ENCODE measurements at regions not wholly inside any gene's neighbourhood (a gene's known extent, or its start where the extent isn't known, plus 50 kb on each side); places are given as distances from the start of the nearest gene placed in this dataset.
A peak's percentile ranks its signal among the peaks of the same experiment; 100 is the strongest.

DNA sequence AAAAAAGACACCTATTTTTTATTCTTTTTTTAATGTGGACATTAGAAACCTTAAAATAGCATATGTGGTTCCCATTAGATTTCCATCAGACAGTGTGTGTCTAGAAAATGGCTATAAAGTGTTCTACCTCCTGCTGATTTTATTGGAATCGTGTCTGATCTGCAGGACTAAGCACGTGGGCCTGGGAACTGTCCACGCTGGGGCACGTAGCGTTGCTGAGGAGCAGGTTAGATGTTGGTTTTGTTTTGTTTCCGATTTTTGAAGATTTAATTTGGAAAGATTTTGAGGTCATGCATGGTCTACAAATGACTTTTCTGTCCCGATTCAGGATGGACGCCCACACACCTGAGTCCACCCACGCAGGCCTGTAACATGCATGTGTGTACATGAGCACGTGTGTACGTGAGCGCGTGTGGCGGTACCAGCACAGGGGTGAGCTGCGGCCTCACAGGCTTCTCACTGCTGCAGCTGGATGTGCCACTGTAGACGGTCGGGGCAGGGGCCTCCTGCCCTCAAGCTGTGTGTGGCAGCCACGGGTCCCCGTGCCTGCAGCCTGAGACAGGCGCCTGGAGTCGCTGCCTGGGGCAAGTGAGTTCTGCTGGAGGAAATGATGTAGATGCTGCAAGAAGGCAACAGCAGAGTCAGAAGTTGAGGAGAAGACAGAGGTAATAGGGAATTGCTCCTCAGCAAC is 99.7 kb upstream of the CTDP1 start:
- DNase-seq (ENCODE audit: low spot score in 2 of 2), result no peak
- no peak for FAIRE-seq

DNA sequence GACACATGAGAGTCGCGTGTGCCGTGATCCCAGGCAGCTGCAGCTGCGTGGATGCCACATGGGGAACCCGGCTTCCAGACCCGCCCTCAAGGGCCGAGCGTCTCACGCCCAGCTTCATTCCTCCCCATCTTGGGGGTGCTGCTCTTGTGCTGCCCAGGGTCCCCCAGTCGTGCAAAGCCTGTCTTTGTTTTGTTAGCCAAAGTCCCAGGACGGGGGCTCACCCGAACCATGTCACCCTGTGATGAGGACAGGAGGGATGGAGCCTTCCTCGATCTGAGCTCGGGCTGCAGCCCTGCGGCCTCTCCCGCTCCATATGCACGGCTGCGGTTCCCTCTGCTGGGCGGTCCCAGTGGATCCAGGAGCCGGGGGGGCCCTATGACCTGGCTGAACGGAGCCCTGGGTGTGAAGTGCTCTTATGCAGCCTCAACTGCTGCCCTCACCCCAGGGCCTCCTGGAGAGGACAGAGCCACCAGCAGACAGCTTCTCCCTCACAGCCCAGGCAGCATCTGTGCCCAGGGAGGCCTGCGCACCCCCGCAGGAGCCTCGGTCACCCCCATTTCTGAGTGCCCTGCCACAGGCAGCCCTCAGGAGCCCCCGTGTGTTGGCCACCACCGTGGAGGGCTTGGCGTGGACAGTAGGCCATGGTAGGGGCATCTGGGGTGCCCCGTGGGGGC is 99.0 kb upstream of the CTDP1 start:
- no peak for FAIRE-seq

GRCh38 chr18:79581406-79581805 is 98.2 kb upstream of the CTDP1 start:
- FAIRE-seq, result no peak
- DNase-seq (ENCODE audit: low spot score in 2 of 2), result no peak

More for the DNA sequence above, 99.0 kb upstream of the CTDP1 start:
- DNase-seq (ENCODE audit: low spot score in 2 of 2), result no peak

DNA sequence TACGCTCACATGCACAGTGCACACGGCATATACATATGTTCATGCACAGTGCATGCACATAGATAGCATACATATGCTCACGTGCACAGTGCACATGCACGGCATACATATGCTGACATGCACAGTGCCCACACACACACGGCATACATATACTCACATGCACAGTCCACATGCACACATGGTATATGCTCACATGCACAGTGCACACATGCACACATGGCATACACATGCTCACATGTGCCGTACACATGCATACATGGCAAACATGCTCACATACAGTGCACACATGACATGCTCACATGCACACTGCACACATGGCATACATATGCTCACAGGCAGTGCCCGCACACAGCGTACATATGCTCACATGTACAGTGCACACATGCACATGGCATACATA is 97.7 kb upstream of the CTDP1 start:
- no peak for DNase-seq (ENCODE audit: low spot score in 2 of 2)
- no peak for FAIRE-seq

DNA sequence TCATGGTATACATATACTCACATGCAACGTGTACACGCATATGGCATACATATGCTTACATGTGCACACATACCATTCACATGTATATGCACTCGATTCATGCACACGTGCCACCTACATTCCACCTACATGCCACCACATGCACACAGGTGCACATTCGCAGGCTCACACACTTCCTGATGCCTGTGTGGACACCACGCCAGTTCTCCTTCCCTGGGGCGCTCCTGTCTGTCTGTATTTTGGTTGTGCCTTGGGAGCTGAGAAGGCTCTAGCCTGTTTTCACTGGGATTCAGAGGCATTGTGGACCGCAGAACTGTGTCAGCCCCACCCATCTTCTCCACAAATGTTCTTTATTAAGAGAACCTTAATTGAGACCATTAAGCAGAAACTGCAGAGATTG is 96.6 kb upstream of the CTDP1 start:
- FAIRE-seq (no peak), DNase-seq (ENCODE audit: low spot score in 2 of 2) (no peak)

DNA sequence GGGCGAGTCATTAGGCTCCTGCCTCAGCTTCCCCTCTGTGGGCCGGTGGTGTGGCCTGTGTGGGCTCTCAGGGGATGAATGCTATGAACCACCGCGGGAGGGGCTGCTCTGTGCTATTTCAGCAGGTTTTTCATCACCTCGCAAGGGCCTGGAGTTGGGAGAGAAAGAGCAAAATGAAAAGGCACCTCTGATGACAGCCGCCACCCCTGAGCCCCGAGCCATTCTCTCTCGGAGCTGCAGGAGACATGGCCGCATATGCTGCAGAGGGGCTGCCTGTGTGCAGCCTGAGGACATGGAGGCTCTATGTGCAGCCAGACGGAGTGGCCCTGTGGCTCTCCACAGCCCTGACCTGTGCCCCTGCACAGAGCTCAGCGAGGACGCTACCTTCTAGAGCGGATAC is 96.2 kb upstream of the CTDP1 start:
- no peak for FAIRE-seq
- DNase-seq (ENCODE audit: low spot score in 2 of 2), result no peak

- DNase-seq (ENCODE audit: low spot score in 2 of 2) (no peak), FAIRE-seq (no peak)
Observed at GRCh38 chr18:79583984-79584401, 95.6 kb upstream of the CTDP1 start.

DNA sequence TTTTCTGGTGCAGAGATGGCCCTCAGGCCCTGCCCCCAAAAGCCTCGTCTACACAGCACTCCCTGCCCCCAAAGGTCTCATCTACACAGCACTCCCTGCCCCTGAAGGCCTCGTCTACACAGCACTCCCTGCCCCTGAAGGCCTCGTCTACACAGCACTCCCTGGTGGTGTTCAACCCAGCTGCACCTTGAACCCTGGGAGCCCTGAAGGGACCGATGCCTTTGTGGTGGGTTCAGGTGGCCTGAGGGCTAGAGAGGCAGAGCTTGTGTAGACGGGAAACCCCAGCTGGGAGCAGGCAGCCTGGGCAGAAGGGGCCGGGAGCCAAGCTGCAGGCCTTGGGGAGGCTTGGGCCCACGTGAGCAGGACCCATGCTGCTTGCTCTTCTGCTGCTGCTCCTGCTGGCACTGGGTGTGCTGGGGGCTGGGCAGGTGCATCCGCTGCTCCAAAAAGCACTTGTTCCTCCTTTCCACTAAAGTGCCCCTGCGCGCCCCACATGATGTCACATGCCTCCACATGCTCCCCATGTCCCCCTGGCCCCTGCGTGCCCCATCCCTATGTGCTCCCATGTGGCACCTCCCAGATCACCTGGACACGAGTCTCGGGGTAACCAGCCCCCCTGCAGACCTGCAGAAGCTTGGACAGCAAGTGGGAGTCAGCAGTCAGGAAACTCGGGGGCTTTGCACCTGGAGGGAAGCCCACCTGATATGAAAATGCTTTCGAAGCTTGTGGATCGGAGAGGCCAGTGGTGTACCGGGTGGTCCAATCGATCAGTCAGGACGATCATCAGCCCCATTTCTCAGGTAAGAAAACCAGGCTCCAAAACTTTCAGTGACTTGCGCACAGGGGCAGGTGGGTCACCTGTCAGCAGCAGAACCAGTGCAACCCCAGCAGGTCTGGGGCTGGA is 94.9 kb upstream of the CTDP1 start:
- DNase-seq (ENCODE audit: low spot score in 2 of 2) (no peak), FAIRE-seq (no peak)

DNA sequence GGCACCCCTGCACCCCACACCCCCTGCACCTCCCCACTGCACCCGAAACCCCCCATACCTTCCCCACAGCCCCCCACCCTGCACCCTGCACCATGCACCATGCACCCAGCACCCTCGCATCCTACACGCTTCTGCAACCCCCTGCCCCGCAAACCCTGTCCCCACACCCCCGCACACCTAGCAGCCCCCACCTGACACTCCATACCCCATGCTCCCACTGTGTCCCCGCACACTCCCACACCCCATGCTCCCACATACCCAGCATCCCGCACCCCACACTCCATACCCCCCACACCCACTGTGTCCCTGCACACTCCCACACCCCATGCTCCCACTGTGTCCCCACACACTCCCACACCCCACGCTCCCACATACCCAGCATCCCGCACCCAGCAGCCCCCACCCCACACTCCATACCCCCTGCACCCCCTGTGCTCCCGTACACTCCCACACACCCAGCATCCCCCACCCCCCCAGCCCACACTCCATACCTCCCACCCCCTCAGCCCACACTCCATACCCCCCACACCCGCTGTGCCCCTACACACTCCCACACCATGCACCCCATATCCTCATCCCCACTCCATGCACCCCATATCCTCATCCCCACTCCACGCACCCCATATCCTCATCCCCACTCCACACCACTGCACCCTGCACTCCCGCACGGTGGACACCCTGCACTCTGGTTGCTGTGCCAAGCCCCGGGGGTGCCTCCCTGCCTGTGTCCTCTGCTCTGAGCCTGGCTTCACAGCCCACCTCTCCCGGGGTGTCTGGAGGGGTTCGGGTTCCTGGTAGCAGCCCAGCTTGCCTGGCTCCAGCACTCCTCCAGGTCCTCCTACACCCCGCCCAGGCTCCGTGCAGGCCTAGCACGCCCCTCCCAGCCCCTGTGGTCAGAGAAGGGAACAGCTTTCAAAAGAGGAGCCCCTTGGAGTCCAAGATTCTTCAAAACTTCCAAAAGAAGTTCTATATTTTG is 93.9 kb upstream of the CTDP1 start:
- no peak for DNase-seq (ENCODE audit: low spot score in 2 of 2)
- no peak for FAIRE-seq

DNA sequence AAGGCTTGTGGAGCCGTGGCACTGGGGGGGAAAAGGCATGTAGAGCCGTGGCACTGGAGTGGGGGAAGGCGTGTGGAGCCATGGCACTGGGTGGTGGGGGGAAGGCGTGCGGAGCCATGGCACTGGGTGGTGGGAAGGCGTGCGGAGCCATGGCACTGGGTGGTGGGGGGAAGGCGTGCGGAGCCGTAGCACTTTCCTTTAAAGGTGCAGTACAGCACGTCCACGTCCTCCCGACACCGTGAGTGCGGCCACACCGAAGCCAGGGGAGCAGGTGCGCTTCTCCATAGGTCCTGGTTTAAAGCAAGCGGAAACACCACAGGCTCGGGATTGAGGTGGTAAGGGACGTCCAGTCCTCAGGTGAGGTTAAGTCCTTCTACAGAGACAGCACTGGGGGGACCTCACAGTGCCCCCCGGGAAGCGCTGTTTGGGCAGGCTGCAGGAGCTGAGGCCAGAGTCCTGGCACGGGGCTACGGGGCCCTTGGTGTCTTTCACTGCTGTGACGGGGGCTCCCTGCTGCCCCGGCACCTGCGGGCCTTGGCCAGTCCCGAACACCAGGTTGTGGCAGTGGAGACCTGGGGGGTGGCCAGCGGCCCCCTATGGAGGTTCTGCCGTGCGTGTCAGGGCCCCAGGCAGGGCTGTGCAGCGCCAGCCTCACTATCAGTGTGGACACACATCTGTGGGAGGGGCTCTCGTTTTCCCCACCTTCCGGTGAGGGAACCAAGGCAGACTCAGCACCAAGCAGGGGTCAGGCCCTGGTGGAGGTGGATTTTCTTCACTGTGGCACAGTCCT is 93.0 kb upstream of the CTDP1 start:
- FAIRE-seq, result no peak
- no peak for DNase-seq (ENCODE audit: low spot score in 2 of 2)

DNA sequence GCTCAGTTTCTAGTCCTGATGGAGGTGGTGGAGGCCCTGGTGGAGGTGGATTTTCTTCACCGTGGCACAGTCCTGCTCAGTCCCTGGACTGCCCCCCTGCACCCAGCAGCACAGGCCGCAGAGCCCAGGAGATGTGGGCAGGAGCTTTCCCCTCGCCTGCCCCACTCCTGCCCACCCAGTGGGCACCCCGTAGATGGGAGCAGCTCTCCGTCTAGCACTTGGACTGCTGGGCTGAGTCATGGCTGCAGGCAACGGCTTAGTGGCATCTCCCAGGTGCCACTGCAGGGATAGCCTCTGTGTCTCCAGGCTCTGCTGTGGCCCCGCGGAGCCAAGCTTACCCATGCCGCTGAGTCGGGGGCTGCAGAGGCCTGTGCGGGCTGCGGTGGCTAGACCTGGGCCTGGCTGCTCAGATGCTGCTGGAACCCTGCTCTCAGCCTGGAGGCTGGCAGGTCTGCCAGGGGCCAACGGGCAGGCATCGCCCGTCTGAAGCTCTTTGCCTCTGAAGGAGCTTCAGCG is 92.3 kb upstream of the CTDP1 start:
- no peak for DNase-seq (ENCODE audit: low spot score in 2 of 2)
- no peak for FAIRE-seq

DNA sequence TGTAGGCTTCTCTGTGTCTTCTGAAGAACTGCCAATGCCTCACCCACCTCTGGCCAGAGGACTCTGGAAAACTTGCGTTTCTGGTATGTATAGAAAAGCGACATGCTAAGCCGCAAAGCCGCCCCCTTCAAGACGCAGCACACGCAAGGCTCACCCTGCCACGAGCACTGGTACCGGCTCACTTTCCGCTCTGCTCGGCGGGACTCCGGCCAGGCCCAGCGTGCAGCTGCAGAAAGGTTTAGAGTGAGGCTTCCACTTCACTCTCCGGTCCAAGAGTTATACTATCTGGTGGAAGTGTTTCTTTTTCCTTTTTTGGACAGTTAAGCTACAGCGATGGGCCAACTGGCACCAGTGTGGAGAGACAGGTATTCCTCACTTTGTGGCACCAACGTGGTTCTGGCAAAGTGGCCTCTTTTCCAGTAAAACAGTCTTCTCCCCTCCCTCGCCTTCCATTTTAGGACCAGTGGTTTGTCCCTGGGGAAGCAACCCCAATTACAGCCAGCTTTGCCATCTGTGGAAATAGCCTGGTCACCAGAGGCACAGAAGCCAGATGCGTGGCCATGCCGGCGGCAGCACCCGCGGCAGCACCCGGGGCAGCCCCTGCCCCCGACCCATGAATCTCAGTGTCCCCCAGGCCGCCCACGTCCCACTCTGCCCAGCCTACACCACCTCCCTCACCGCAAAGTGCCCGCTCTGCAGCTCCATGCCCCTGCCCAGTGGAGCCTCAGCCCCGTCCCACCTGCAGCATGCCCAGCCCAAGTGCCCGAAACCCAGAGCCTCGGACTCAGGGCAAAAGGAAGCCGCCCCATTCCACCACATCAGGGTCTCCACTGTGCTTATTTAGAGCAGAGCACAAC is 91.6 kb upstream of the CTDP1 start:
- DNase-seq (ENCODE audit: low spot score in 2 of 2) (no peak), FAIRE-seq (no peak)

GRCh38 chr18:79588636-79589481 is 90.7 kb upstream of the CTDP1 start:
- peak in 1 of 2 donors; percentile 52 for DNase-seq (ENCODE audit: low spot score in 2 of 2)
- FAIRE-seq, result no peak

DNA sequence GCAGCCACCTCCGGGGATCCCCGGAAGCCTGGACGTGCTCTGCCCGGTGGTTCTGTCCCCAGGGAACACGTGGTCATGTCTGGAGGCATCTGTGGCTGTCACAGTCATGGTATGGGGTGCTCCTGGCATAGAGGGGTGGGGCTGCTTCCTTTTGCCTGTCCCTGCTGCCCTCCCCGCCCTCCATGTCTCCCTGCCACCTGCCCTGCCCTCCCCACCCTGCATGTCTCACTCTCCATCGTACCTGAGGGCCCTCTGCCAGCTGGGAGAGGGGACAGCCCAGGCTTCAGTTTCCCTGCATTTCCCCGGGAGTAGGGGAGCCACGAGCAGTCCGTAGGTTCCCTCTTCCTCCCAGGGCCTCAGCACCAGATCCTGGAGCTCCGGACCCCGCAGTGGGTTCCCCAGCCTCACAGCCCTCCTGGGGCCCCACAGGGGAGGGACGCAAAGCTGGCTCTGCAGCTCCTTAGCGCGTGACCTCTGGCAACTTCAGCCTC is 90.0 kb upstream of the CTDP1 start:
- no peak for DNase-seq (ENCODE audit: low spot score in 2 of 2)
- FAIRE-seq, result no peak

DNA sequence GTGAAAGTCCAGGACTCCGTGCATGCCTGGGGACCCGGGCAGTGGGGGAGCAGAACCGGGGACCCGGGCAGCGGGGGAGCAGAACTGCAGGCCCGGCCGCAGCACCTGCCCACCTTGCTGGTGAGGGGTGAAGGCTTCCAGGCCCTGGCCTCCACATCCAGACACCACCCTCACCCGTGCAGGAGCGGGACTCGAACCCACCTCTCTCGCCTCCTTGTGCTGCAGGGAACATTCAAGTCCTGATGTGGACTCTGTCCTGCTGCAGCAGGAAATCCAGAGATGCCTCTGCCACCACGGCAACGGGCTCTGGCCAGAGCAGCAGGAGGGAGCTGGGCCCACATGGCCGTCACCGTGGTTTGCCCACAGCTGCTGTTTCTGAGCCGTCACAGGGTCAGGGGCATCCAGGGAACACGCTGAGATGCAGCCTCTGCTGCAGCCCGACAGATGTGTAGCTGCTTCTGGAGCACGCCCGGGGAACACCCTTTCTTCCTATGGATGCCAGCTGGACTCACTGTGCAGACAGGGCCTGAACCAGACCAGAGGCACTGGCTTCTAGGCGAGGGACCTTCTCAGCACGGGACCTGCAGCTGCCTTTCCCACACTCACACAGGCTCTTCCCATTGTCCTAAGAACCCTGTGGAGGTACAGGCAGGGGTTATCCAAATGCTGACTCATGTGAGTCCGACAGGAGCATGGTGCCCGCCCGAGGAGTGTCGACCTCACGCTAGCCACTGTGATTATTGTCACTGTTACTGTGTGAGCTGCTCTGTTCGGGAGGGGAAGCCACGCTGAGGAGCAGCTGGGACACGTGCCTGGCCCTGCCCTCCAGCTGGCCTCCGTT is 89.2 kb upstream of the CTDP1 start:
- FAIRE-seq, result no peak
- DNase-seq (ENCODE audit: low spot score in 2 of 2), result no peak

DNA sequence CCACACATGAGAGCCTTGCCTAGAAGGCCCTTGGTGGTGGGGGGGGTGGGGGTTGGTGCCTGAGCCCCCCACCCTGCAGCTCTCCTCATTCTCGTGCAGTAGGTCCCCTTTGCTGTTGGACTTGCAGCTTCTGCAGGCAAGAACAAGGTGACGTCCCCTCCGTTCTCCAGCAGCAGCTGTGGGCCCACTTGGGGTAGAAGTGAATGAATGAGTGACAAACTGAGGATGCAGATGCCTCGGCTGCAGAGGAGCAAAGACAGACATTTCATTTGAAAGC is 88.6 kb upstream of the CTDP1 start:
- FAIRE-seq (no peak), DNase-seq (ENCODE audit: low spot score in 2 of 2) (no peak)

All from frontal cortex (tissue), 3 donors.